ENCODE measurements at regions not wholly inside any gene's neighbourhood (a gene's known extent, or its start where the extent isn't known, plus 50 kb on each side); places are given as distances from the start of the nearest gene placed in this dataset.

DNA sequence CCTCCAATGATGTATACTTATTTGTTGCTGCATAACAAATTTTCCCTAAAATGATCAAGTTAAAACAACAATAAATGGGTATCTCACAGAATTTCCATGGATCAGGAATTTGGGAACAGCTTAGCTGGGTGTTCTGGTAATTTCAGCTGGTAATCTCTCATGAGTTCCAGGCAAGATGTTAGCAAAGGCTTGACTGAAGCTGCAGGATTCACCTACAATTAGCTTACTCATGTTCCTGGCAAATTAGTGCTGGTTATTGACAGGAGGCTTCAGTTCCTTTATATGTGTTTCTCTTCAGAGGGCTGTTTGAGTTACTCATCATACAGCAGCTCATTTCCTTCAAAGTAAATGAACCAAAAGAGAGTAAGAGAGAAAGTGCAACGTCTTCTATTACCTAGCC, 506.3 kb upstream of the IMPG1 start:
- TF ChIP-seq YY1 (IDR thresholded peaks at IDR 0.05) = no peak
- TF ChIP-seq, protein P1, sequence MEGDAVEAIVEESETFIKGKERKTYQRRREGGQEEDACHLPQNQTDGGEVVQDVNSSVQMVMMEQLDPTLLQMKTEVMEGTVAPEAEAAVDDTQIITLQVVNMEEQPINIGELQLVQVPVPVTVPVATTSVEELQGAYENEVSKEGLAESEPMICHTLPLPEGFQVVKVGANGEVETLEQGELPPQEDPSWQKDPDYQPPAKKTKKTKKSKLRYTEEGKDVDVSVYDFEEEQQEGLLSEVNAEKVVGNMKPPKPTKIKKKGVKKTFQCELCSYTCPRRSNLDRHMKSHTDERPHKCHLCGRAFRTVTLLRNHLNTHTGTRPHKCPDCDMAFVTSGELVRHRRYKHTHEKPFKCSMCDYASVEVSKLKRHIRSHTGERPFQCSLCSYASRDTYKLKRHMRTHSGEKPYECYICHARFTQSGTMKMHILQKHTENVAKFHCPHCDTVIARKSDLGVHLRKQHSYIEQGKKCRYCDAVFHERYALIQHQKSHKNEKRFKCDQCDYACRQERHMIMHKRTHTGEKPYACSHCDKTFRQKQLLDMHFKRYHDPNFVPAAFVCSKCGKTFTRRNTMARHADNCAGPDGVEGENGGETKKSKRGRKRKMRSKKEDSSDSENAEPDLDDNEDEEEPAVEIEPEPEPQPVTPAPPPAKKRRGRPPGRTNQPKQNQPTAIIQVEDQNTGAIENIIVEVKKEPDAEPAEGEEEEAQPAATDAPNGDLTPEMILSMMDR (IDR thresholded peaks at IDR 0.05; ENCODE audit: low read depth, low read length, missing input control) = no peak
- TF ChIP-seq EGR1 (IDR thresholded peaks at IDR 0.05; ENCODE audit: low read depth in 2 of 2) = no peak
- TF ChIP-seq HNF4A (conservative IDR thresholded peaks at IDR 0.05) = no peak
- no peak for TF ChIP-seq RAD21 (IDR thresholded peaks at IDR 0.05)
- no peak for TF ChIP-seq TAF1 (conservative IDR thresholded peaks at IDR 0.05)
- TF ChIP-seq, protein P2, sequence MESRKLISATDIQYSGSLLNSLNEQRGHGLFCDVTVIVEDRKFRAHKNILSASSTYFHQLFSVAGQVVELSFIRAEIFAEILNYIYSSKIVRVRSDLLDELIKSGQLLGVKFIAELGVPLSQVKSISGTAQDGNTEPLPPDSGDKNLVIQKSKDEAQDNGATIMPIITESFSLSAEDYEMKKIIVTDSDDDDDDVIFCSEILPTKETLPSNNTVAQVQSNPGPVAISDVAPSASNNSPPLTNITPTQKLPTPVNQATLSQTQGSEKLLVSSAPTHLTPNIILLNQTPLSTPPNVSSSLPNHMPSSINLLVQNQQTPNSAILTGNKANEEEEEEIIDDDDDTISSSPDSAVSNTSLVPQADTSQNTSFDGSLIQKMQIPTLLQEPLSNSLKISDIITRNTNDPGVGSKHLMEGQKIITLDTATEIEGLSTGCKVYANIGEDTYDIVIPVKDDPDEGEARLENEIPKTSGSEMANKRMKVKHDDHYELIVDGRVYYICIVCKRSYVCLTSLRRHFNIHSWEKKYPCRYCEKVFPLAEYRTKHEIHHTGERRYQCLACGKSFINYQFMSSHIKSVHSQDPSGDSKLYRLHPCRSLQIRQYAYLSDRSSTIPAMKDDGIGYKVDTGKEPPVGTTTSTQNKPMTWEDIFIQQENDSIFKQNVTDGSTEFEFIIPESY (IDR thresholded peaks at IDR 0.05) = no peak
- TF ChIP-seq, protein P3, sequence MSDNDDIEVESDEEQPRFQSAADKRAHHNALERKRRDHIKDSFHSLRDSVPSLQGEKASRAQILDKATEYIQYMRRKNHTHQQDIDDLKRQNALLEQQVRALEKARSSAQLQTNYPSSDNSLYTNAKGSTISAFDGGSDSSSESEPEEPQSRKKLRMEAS (IDR thresholded peaks at IDR 0.05) = no peak
- no peak for TF ChIP-seq JUND (IDR thresholded peaks at IDR 0.05)
- TF ChIP-seq, protein P4, sequence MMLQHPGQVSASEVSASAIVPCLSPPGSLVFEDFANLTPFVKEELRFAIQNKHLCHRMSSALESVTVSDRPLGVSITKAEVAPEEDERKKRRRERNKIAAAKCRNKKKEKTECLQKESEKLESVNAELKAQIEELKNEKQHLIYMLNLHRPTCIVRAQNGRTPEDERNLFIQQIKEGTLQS (IDR thresholded peaks at IDR 0.05) = no peak
- TF ChIP-seq NR2F2 (IDR thresholded peaks at IDR 0.05) = no peak
- no peak for TF ChIP-seq GABPA (IDR thresholded peaks at IDR 0.05 in 1 of 2, conservative IDR thresholded peaks at IDR 0.05 in 1 of 2)

Data from liver (tissue), 3 donors.